ENCODE measurements at regions not wholly inside any gene's neighbourhood (a gene's known extent, or its start where the extent isn't known, plus 50 kb on each side); places are given as distances from the start of the nearest gene placed in this dataset.

DNA sequence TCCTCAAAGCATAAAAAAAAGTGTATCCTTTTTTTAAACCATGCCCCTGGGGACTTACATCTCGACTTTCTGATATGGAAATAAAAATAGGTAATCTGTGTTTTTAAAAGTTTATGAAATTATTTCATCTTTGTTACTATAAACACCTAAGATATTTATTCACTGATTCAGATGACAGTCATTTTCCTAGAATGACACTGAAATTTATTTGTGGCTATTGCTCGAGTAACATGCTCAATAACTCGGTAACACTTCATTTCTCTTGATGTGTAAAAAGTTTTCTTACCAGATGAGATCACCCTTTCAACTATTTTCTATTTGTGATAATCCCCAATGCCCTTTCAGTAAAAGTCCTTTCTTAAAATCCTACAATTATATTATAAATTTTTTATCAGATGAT lies 495.8 kb downstream of the TTLL7 start:
- Histone ChIP-seq H3K4me2 (ENCODE audit: low read depth, low read length, poor library complexity, severe bottlenecking) (no peak overlapping the region), H3K27ac (ENCODE audit: low read length) (no peak overlapping the region), H2AFZ (ENCODE audit: low read length) (no peak overlapping the region), H3K9ac (ENCODE audit: low read length) (no peak overlapping the region), H4K20me1 (ENCODE audit: insufficient read depth, low read depth, low read length) (no peaks in the 10 kb centered on the region), H3K4me1 (ENCODE audit: low read length) (no peaks in the 10 kb centered on the region), H3K36me3 (ENCODE audit: insufficient read depth, low read length) (no peaks in the 10 kb centered on the region), H3K79me2 (ENCODE audit: low read length) (no peaks in the 10 kb centered on the region), H3K4me3 (ENCODE audit: low read length) (no peak overlapping the region), H3K9me3 (ENCODE audit: low read length) (no peaks in the 10 kb centered on the region), H3K9me2 (replicated peaks; ENCODE audit: insufficient read depth, low read length) (no peaks in the 10 kb centered on the region), H3K27me3 (ENCODE audit: low read length) (no peaks in the 10 kb centered on the region)
- DNase-seq = no peak

DNA sequence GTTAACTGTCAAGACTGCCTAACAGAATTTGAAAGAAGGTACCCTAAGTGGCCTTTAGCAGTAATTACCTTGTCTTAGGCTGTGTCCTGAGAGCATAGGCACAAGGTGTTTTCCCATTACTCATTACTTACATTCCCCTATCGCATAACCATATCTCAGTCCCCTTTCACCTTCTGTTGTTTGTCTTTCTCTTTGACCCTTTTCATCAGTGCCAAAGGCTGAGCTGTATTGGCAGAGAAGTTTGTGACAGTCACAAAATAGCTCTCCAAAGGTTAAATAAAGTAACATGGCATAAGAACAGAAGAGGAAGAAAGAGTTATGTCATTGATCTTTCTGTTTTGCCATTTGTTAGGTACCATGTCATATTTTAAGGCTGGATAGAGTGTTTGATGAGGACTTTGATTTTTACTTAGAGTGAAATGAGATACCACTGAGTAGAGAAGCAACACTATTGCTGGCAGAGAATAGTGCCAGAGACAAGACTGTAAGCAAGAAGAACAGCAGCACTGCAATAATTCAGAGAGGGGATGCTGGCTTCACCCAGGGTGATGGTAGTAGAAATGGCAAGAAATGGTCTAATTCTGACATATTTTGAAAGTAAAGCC lies 497.8 kb downstream of the TTLL7 start:
- no peak overlapping the region for H3K9ac ChIP-seq (ENCODE audit: low read length)
- no peak overlapping the region for H3K27ac ChIP-seq (ENCODE audit: low read length)
- no peaks in the 10 kb centered on the region for H3K36me3 ChIP-seq (ENCODE audit: insufficient read depth, low read length)
- no peak overlapping the region for H2AFZ ChIP-seq (ENCODE audit: low read length)
- H3K4me2 ChIP-seq (ENCODE audit: low read depth, low read length, poor library complexity, severe bottlenecking) = no peak overlapping the region
- H3K9me2 ChIP-seq (replicated peaks; ENCODE audit: insufficient read depth, low read length) = no peaks in the 10 kb centered on the region
- no peak overlapping the region for H3K4me3 ChIP-seq (ENCODE audit: low read length)
- H3K27me3 ChIP-seq (ENCODE audit: low read length) = no peaks in the 10 kb centered on the region
- H3K9me3 ChIP-seq (ENCODE audit: low read length) = no peaks in the 10 kb centered on the region
- no peaks in the 10 kb centered on the region for H3K4me1 ChIP-seq (ENCODE audit: low read length)
- no peak for DNase-seq
- no peaks in the 10 kb centered on the region for H3K79me2 ChIP-seq (ENCODE audit: low read length)
- no peaks in the 10 kb centered on the region for H4K20me1 ChIP-seq (ENCODE audit: insufficient read depth, low read depth, low read length)

DNA sequence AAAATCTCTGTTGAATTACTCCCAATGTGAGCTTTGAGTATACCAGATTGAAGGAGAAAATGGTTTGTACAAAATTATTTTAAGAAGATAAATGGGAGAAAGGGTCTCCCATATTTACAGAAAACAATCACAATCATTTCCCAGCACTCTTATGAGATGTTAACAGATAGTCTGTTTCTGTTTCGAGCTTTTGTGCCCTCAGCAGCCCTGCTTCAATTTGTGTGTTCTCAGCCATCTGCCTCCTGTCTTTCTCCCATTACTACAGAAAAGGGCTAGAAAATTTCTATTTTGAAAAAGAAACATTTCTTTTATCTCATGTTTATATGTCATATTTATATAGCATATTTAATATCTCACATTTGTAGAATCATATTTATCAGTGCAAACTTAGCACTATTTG lies 498.4 kb downstream of the TTLL7 start:
- no peaks in the 10 kb centered on the region for H3K4me1 ChIP-seq (ENCODE audit: low read length)
- no peak for DNase-seq
- H4K20me1 ChIP-seq (ENCODE audit: insufficient read depth, low read depth, low read length) = no peaks in the 10 kb centered on the region
- H3K9me3 ChIP-seq (ENCODE audit: low read length) = no peaks in the 10 kb centered on the region
- no peaks in the 10 kb centered on the region for H3K79me2 ChIP-seq (ENCODE audit: low read length)
- no peaks in the 10 kb centered on the region for H3K36me3 ChIP-seq (ENCODE audit: insufficient read depth, low read length)
- H3K4me3 ChIP-seq (ENCODE audit: low read length) = no peak overlapping the region
- no peaks in the 10 kb centered on the region for H3K9me2 ChIP-seq (replicated peaks; ENCODE audit: insufficient read depth, low read length)
- no peak overlapping the region for H2AFZ ChIP-seq (ENCODE audit: low read length)
- H3K4me2 ChIP-seq (ENCODE audit: low read depth, low read length, poor library complexity, severe bottlenecking) = no peak overlapping the region
- H3K27me3 ChIP-seq (ENCODE audit: low read length) = no peaks in the 10 kb centered on the region
- no peak overlapping the region for H3K9ac ChIP-seq (ENCODE audit: low read length)
- no peak overlapping the region for H3K27ac ChIP-seq (ENCODE audit: low read length)

DNA sequence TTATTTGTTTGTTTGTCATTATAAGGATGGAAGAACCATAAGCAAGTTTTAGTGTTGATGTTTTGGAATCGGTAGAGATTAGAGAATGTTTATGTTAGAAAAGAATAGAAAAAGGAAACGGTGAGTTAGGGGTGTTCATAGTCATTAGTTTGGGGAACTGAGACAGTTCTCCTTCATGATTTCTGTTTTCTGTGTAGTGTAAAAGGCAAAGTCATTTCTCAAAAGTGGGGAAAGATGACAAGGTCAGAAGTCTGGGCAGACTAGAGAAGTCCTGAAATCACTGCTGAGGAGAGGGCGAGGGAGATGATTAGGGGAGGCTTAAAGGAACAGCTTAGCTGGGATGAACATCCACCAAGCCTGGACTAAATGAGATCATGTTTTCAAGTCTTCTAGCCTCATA lies 498.9 kb downstream of the TTLL7 start:
- H3K27ac ChIP-seq (ENCODE audit: low read length) = no peak overlapping the region
- no peaks in the 10 kb centered on the region for H3K36me3 ChIP-seq (ENCODE audit: insufficient read depth, low read length)
- no peaks in the 10 kb centered on the region for H3K27me3 ChIP-seq (ENCODE audit: low read length)
- no peaks in the 10 kb centered on the region for H3K9me3 ChIP-seq (ENCODE audit: low read length)
- no peaks in the 10 kb centered on the region for H3K4me1 ChIP-seq (ENCODE audit: low read length)
- H2AFZ ChIP-seq (ENCODE audit: low read length) = no peak overlapping the region
- H3K9ac ChIP-seq (ENCODE audit: low read length) = no peak overlapping the region
- no peaks in the 10 kb centered on the region for H4K20me1 ChIP-seq (ENCODE audit: insufficient read depth, low read depth, low read length)
- DNase-seq = no peak
- H3K4me2 ChIP-seq (ENCODE audit: low read depth, low read length, poor library complexity, severe bottlenecking) = no peak overlapping the region
- no peak overlapping the region for H3K4me3 ChIP-seq (ENCODE audit: low read length)
- H3K79me2 ChIP-seq (ENCODE audit: low read length) = no peaks in the 10 kb centered on the region
- no peaks in the 10 kb centered on the region for H3K9me2 ChIP-seq (replicated peaks; ENCODE audit: insufficient read depth, low read length)

DNA sequence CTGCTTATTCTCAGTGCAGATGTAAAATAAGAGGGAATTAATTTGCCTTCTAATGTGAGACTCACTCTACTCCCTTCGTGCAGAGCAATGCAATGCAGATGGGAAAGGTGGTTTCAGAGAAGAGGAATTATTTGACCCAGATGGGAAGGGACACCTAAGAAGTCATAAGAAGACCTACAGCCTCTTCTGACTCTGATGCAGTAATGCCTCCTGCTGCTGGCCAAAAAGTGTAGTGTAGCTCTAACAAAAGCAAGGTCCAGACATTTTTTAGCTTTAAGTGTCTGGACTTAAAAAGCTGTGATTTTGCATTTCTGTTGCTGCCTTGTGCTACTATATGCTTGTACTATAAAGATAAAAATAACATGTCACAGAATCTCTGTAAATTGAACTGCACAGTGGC lies 501.4 kb downstream of the TTLL7 start:
- no peaks in the 10 kb centered on the region for H3K36me3 ChIP-seq (ENCODE audit: insufficient read depth, low read length)
- H4K20me1 ChIP-seq (ENCODE audit: insufficient read depth, low read depth, low read length) = no peaks in the 10 kb centered on the region
- no peak overlapping the region for H3K4me2 ChIP-seq (ENCODE audit: low read depth, low read length, poor library complexity, severe bottlenecking)
- no peaks in the 10 kb centered on the region for H3K27me3 ChIP-seq (ENCODE audit: low read length)
- no peaks in the 10 kb centered on the region for H3K79me2 ChIP-seq (ENCODE audit: low read length)
- H3K9me3 ChIP-seq (ENCODE audit: low read length) = no peaks in the 10 kb centered on the region
- no peak for DNase-seq
- H2AFZ ChIP-seq (ENCODE audit: low read length) = no peak overlapping the region
- no peak overlapping the region for H3K4me3 ChIP-seq (ENCODE audit: low read length)
- H3K9ac ChIP-seq (ENCODE audit: low read length) = no peak overlapping the region
- no peaks in the 10 kb centered on the region for H3K4me1 ChIP-seq (ENCODE audit: low read length)
- H3K27ac ChIP-seq (ENCODE audit: low read length) = no peak overlapping the region
- H3K9me2 ChIP-seq (replicated peaks; ENCODE audit: insufficient read depth, low read length) = no peaks in the 10 kb centered on the region

DNA sequence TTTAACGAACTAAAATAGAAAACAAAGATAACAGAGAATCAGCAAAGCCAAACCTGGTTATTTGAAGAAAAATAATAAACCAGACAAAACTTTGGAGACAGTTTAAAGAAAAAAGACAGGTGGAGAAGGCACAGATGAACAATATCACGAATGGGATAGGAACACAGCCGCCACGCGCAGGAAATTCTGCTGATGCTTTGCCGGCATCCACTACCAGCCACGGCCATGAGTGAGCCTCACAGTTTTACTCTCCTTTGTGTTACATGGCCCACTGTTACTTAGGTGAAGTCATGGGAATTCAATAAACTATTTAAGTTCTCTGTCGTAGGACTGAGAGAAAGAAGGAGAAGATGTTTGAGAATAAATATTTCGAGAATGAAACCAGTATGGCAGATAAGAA lies 503.4 kb downstream of the TTLL7 start:
- H4K20me1 ChIP-seq (ENCODE audit: insufficient read depth, low read depth, low read length) = no peaks in the 10 kb centered on the region
- no peaks in the 10 kb centered on the region for H3K4me1 ChIP-seq (ENCODE audit: low read length)
- H3K9me3 ChIP-seq (ENCODE audit: low read length) = no peaks in the 10 kb centered on the region
- H3K9ac ChIP-seq (ENCODE audit: low read length) = no peak overlapping the region
- no peak overlapping the region for H2AFZ ChIP-seq (ENCODE audit: low read length)
- no peak overlapping the region for H3K4me2 ChIP-seq (ENCODE audit: low read depth, low read length, poor library complexity, severe bottlenecking)
- no peaks in the 10 kb centered on the region for H3K36me3 ChIP-seq (ENCODE audit: insufficient read depth, low read length)
- H3K27ac ChIP-seq (ENCODE audit: low read length) = no peak overlapping the region
- H3K27me3 ChIP-seq (ENCODE audit: low read length) = no peaks in the 10 kb centered on the region
- no peaks in the 10 kb centered on the region for H3K9me2 ChIP-seq (replicated peaks; ENCODE audit: insufficient read depth, low read length)
- no peak for DNase-seq
- H3K79me2 ChIP-seq (ENCODE audit: low read length) = no peaks in the 10 kb centered on the region
- H3K4me3 ChIP-seq (ENCODE audit: low read length) = no peak overlapping the region

DNA sequence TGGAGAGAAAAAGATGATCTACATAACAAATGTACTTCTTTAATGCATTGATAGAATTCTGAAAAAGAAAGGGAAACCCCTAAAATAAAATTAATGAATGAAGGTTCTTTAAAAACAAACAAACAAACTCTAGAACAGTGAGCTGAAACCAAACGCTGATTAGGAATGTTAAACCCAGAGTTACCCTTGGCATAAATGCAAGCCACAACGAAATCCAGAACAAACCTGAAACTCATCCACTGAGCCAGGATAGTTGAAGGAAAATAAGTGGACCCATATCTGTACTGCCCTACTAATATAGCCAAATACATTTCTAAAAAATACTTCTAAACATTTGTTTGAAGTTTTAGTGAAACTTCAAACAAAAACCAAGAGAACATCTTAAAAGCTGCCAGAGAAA lies 505.3 kb downstream of the TTLL7 start:
- Histone ChIP-seq H3K4me1 (ENCODE audit: low read length) (no peaks in the 10 kb centered on the region), H3K9me3 (ENCODE audit: low read length) (no peaks in the 10 kb centered on the region), H3K79me2 (ENCODE audit: low read length) (no peaks in the 10 kb centered on the region), H3K4me2 (ENCODE audit: low read depth, low read length, poor library complexity, severe bottlenecking) (no peak overlapping the region), H4K20me1 (ENCODE audit: insufficient read depth, low read depth, low read length) (no peaks in the 10 kb centered on the region), H3K27me3 (ENCODE audit: low read length) (no peaks in the 10 kb centered on the region), H2AFZ (ENCODE audit: low read length) (no peak overlapping the region), H3K9me2 (replicated peaks; ENCODE audit: insufficient read depth, low read length) (no peaks in the 10 kb centered on the region), H3K36me3 (ENCODE audit: insufficient read depth, low read length) (no peaks in the 10 kb centered on the region), H3K4me3 (ENCODE audit: low read length) (no peak overlapping the region), H3K27ac (ENCODE audit: low read length) (no peak overlapping the region), H3K9ac (ENCODE audit: low read length) (no peak overlapping the region)
- DNase-seq = no peak

DNA sequence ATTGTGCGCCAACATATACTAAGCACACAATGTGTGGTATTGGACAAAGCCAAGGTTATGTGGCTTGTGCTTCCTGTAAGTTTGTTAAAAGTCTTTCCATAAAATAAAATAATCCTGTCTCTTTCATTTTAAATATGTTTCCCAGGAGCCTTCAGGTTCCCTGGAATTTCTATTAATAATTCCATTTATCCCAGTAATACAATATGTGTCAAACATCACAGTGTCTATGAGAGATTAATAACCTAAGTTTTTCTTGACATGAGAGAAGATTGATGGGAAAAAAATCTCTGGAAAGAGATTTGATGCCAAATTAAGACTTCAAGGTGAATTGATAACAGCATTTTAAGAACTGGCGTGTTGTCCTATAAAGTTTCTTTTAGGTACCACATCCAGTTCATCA lies 507.0 kb downstream of the TTLL7 start:
- Histone ChIP-seq H3K4me2 (ENCODE audit: low read depth, low read length, poor library complexity, severe bottlenecking) (no peak overlapping the region), H3K4me3 (ENCODE audit: low read length) (no peak overlapping the region), H3K4me1 (ENCODE audit: low read length) (no peaks in the 10 kb centered on the region), H4K20me1 (ENCODE audit: insufficient read depth, low read depth, low read length) (no peaks in the 10 kb centered on the region), H3K9me2 (replicated peaks; ENCODE audit: insufficient read depth, low read length) (no peaks in the 10 kb centered on the region), H3K27ac (ENCODE audit: low read length) (no peak overlapping the region), H2AFZ (ENCODE audit: low read length) (no peak overlapping the region), H3K9me3 (ENCODE audit: low read length) (no peaks in the 10 kb centered on the region), H3K27me3 (ENCODE audit: low read length) (no peaks in the 10 kb centered on the region), H3K36me3 (ENCODE audit: insufficient read depth, low read length) (no peaks in the 10 kb centered on the region), H3K79me2 (ENCODE audit: low read length) (no peaks in the 10 kb centered on the region), H3K9ac (ENCODE audit: low read length) (no peak overlapping the region)
- no peak for DNase-seq

DNA sequence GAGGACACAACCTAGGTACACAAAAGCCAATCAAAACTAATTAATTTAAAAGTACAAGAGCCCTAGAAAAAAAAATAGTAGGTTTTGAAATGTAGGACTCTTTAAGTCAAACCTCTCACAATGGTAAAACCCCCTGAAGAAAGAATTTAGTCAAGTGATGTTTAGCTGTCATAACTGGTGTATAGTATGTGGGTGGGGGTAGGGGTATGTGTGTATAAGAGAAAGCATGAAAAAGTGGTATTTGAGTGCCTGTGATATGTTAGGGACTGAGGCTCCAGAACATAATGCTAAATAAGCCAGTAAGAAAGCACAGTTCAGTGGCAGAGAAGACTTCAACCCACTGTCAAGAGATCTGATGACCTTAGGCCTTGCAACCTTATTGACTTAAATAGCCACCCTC lies 507.9 kb downstream of the TTLL7 start:
- H3K36me3 ChIP-seq (ENCODE audit: insufficient read depth, low read length) = no peaks in the 10 kb centered on the region
- no peak for DNase-seq

More for the DNA sequence above, 507.9 kb downstream of the TTLL7 start:
- no peak overlapping the region for H3K9ac ChIP-seq (ENCODE audit: low read length)
- no peaks in the 10 kb centered on the region for H3K4me1 ChIP-seq (ENCODE audit: low read length)
- no peaks in the 10 kb centered on the region for H3K9me2 ChIP-seq (replicated peaks; ENCODE audit: insufficient read depth, low read length)
- H2AFZ ChIP-seq (ENCODE audit: low read length) = no peak overlapping the region
- no peak overlapping the region for H3K27ac ChIP-seq (ENCODE audit: low read length)
- no peaks in the 10 kb centered on the region for H3K9me3 ChIP-seq (ENCODE audit: low read length)
- no peaks in the 10 kb centered on the region for H3K27me3 ChIP-seq (ENCODE audit: low read length)
- no peaks in the 10 kb centered on the region for H3K79me2 ChIP-seq (ENCODE audit: low read length)
- no peaks in the 10 kb centered on the region for H4K20me1 ChIP-seq (ENCODE audit: insufficient read depth, low read depth, low read length)
- H3K4me2 ChIP-seq (ENCODE audit: low read depth, low read length, poor library complexity, severe bottlenecking) = no peak overlapping the region
- no peak overlapping the region for H3K4me3 ChIP-seq (ENCODE audit: low read length)
